ENCODE measurements at regions not wholly inside any gene's neighbourhood (a gene's known extent, or its start where the extent isn't known, plus 50 kb on each side); places are given as distances from the start of the nearest gene placed in this dataset.
"Not testable (repeated sequence)": the region's sequence is repeated elsewhere in the genome, so short reads cannot be mapped to it uniquely, and the experiment has no call there.

GRCh38 chr7:121620206-121620605 lies 224.1 kb upstream of the FAM3C start:
- no peak for DNase-seq (ENCODE audit: low spot score)

- no peak for DNase-seq (ENCODE audit: low spot score)
These were observed 222.1 kb upstream of the FAM3C start for GRCh38 chr7:121618182-121618581.

- DNase-seq (ENCODE audit: low spot score) = no peak
These were observed 214.1 kb upstream of the FAM3C start for GRCh38 chr7:121610243-121610642.

GRCh38 chr7:121609208-121609607 lies 213.1 kb upstream of the FAM3C start:
- DNase-seq (ENCODE audit: low spot score) = no peak

GRCh38 chr7:121608785-121609184 lies 212.7 kb upstream of the FAM3C start:
- DNase-seq (ENCODE audit: low spot score) = no peak

GRCh38 chr7:121608183-121608582 lies 212.1 kb upstream of the FAM3C start:
- not testable (repeated sequence) for DNase-seq (ENCODE audit: low spot score)

- DNase-seq (ENCODE audit: low spot score) = no peak
These were observed 209.2 kb upstream of the FAM3C start for GRCh38 chr7:121605317-121605680.

GRCh38 chr7:121604627-121605316 lies 208.7 kb upstream of the FAM3C start:
- DNase-seq (ENCODE audit: low spot score) = no peak

GRCh38 chr7:121603886-121604285 lies 207.8 kb upstream of the FAM3C start:
- no peak for DNase-seq (ENCODE audit: low spot score)

- no peak for DNase-seq (ENCODE audit: low spot score)
These were observed 203.8 kb upstream of the FAM3C start for GRCh38 chr7:121599887-121600286.

GRCh38 chr7:121595758-121596696 lies 199.9 kb upstream of the FAM3C start:
- no peak for DNase-seq (ENCODE audit: low spot score)

- no peak for DNase-seq (ENCODE audit: low spot score)
These were observed 195.8 kb upstream of the FAM3C start for GRCh38 chr7:121591926-121592325.

GRCh38 chr7:121587435-121587834 lies 191.3 kb upstream of the FAM3C start:
- DNase-seq (ENCODE audit: low spot score) = no peak

GRCh38 chr7:121582258-121582657 lies 186.2 kb upstream of the FAM3C start:
- DNase-seq (ENCODE audit: low spot score) = no peak

- DNase-seq (ENCODE audit: low spot score) = no peak
These were observed 183.5 kb upstream of the FAM3C start for GRCh38 chr7:121579639-121580038.

- DNase-seq (ENCODE audit: low spot score) = no peak
These were observed 182.6 kb upstream of the FAM3C start for GRCh38 chr7:121578669-121579068.

GRCh38 chr7:121576148-121576917 lies 180.2 kb upstream of the FAM3C start:
- DNase-seq (ENCODE audit: low spot score) = no peak

GRCh38 chr7:121575194-121575765 lies 179.2 kb upstream of the FAM3C start:
- no peak for DNase-seq (ENCODE audit: low spot score)

GRCh38 chr7:121574109-121574508 lies 178.0 kb upstream of the FAM3C start:
- DNase-seq (ENCODE audit: low spot score) = no peak

- no peak for DNase-seq (ENCODE audit: low spot score)
These were observed 176.5 kb upstream of the FAM3C start for GRCh38 chr7:121572615-121573014.

GRCh38 chr7:121570365-121570764 lies 174.3 kb upstream of the FAM3C start:
- no peak for DNase-seq (ENCODE audit: low spot score)

- DNase-seq (ENCODE audit: low spot score) = no peak
These were observed 167.1 kb upstream of the FAM3C start for GRCh38 chr7:121563177-121563576.
